SK-N-SH (cell line): ENCODE measurements at regions not wholly inside any gene's neighbourhood (a gene's known extent, or its start where the extent isn't known, plus 50 kb on each side); places are given as distances from the start of the nearest gene placed in this dataset.

Source experiments
- CHD2 ChIP-seq: fragments of 150-350 bp; IDR thresholded peaks from 2 replicates; pipeline ENCODE4 v1.6.1; 2018; ENCODE audit warnings: low read length; ENCODE audit not compliant: partially characterized antibody
- ELF1 ChIP-seq: IDR thresholded peaks from 2 replicates; pipeline ENCODE4 v1.4.0; 2012
- GATA2 ChIP-seq: sonication (generic); formaldehyde crosslinking; IDR thresholded peaks from 2 replicates; pipeline ENCODE4 v1.5.0; 2020; ENCODE audit warnings: mild to moderate bottlenecking, missing genetic modification reagents
- NFIC ChIP-seq: IDR thresholded peaks from 2 replicates; pipeline ENCODE4 v1.4.0; 2012; ENCODE audit warnings: borderline replicate concordance
- NRF1 ChIP-seq: IDR thresholded peaks from 2 replicates; pipeline ENCODE4 v1.6.1; 2012; ENCODE audit warnings: low read depth, mild to moderate bottlenecking, low read length
- POLR2AphosphoS5 ChIP-seq: IDR thresholded peaks from 2 replicates; pipeline ENCODE4 v1.6.1; 2012; ENCODE audit warnings: low read depth, low read length
- TF ChIP-seq, protein P1 (sequence below): IDR thresholded peaks from 2 replicates; pipeline ENCODE4 v1.4.0; 2012; ENCODE audit warnings: low read depth
- TF ChIP-seq, protein P2 (sequence below): fragments of 150-350 bp; IDR thresholded peaks from 2 replicates; pipeline ENCODE4 v1.6.1; 2017; ENCODE audit warnings: antibody characterized with exemption, low read length, low read depth, borderline replicate concordance
- TF ChIP-seq, protein P3 (sequence below): fragments of 200-600 bp; sonication (generic); IDR thresholded peaks from 2 replicates; pipeline ENCODE4 v1.6.1; 2017; ENCODE audit warnings: antibody characterized with exemption, mild to moderate bottlenecking, moderate library complexity

DNA sequence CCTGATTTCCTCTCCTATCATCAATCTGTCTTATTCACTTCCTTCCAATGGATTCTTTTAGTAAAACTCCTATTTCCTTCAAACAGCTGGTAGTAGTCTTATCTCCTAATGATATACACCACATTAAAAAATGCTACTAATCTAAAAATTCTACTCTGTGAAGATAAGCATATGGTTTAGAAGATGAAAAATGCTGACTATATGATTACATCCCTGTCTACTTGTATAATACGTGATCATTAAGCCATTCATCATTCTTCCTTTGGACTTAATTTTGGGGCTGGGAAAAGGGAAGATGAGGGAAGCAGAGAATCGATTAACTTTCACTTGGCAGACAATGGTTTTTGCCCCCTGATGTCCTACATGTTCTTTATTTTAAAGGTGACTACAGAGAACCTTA lies 453.1 kb downstream of the NSUN3 start:
- TF ChIP-seq GATA2 (CRISPR knock-in tag) (no peak), CHD2 (no peak), NRF1 (no peak), POLR2AphosphoS5 (no peak), ELF1 (no peak), NFIC (no peak)
- TF ChIP-seq, protein P1, sequence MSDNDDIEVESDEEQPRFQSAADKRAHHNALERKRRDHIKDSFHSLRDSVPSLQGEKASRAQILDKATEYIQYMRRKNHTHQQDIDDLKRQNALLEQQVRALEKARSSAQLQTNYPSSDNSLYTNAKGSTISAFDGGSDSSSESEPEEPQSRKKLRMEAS, result no peak
- TF ChIP-seq, protein P2, sequence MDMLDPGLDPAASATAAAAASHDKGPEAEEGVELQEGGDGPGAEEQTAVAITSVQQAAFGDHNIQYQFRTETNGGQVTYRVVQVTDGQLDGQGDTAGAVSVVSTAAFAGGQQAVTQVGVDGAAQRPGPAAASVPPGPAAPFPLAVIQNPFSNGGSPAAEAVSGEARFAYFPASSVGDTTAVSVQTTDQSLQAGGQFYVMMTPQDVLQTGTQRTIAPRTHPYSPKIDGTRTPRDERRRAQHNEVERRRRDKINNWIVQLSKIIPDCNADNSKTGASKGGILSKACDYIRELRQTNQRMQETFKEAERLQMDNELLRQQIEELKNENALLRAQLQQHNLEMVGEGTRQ, result no peak
- TF ChIP-seq, protein P3, sequence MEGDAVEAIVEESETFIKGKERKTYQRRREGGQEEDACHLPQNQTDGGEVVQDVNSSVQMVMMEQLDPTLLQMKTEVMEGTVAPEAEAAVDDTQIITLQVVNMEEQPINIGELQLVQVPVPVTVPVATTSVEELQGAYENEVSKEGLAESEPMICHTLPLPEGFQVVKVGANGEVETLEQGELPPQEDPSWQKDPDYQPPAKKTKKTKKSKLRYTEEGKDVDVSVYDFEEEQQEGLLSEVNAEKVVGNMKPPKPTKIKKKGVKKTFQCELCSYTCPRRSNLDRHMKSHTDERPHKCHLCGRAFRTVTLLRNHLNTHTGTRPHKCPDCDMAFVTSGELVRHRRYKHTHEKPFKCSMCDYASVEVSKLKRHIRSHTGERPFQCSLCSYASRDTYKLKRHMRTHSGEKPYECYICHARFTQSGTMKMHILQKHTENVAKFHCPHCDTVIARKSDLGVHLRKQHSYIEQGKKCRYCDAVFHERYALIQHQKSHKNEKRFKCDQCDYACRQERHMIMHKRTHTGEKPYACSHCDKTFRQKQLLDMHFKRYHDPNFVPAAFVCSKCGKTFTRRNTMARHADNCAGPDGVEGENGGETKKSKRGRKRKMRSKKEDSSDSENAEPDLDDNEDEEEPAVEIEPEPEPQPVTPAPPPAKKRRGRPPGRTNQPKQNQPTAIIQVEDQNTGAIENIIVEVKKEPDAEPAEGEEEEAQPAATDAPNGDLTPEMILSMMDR, result no peak
